HK-2 (cell line): ENCODE measurements at regions not wholly inside any gene's neighbourhood (a gene's known extent, or its start where the extent isn't known, plus 50 kb on each side); places are given as distances from the start of the nearest gene placed in this dataset.
"Not testable (repeated sequence)": the region's sequence is repeated elsewhere in the genome, so short reads cannot be mapped to it uniquely, and the experiment has no call there.

ENCODE experiments used
- DNase-seq: peaks from one replicate; pipeline ENCODE4 v3.0.0-alpha.2; 2018; ENCODE audit not compliant: unreplicated experiment

DNA sequence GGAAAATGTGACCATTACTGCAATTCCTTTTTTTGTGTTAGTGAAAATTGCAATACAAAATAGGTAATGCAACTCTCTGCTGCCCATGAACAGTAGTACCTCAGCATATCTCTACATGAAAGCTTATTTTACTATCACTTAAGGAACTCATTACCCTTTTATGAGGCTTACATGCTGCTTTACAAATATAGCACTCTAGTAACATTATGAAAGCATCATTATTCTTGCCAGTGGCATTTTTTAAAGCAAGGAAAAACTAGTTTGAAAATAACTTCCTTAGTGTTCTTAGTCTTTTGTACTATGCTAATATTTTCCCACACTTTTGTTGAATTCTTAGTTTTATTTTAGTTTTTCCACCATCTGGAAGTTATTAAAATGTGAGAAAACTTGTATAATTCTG, 797.3 kb upstream of the ARRDC3 start:
- DNase-seq, result no peak

DNA sequence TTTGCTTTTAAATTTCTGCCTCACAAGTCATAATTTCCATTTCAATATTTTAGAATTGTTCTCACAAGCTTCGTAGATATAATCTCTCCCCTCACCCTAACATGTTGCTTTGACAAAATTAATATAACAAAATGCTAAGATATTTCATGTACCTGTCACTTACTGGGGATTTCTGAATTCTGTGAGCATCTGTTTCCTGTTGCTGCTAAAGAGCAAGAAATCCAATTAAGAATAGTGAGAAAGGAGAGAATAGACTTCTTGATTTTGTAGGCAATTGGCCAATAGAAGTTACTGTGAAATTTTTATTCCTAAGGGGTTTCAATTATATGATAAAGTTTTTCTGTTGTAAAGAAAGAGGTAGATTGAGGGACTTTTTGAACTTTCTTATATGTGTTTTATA, 796.5 kb upstream of the ARRDC3 start:
- DNase-seq, result no peak

DNA sequence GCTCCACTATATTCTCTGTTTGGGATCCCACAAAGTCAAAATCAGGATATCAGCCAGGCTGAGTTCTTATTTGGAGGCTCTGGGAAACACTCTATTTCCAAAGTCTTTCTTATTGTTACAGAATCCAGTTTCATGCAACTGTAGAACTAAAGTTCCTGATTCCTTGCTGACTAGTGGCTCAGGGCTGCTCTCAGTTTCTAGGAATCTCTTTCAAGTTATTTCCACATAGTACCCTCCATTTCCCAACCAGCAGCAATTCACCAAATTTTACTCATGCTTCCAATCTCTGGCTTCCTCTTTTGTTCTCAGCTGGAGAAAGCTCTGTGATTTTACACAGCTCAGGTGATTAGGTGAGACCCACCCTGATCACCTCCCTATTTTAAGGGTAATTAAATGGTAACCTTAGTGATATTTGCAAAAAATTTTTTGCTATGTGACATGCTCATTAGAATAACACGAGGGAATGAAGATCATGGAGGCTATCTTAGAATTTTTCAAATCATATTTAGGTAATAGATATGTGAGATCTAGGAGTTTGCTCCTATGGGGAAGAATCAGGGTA, 794.9 kb upstream of the ARRDC3 start:
- DNase-seq, result no peak

DNA sequence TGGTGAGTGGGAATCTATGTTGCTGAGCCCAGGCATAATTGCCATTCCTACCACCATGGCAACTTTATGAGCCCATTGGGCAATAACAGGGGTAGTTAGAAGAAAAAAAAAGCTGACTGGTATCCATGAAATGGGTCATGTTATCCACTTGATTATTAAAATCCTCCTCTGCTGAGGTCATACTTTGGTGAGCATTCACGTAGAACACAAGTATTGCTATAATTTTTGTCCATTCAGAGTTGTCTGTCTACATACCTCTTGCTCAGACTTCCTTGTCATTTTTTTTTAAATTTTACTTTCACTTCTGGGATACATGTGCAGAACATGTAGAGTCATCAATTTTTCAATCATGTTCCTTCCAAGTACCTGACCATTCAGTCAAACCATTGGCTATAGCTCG, 780.8 kb upstream of the ARRDC3 start:
- DNase-seq, result no peak

DNA sequence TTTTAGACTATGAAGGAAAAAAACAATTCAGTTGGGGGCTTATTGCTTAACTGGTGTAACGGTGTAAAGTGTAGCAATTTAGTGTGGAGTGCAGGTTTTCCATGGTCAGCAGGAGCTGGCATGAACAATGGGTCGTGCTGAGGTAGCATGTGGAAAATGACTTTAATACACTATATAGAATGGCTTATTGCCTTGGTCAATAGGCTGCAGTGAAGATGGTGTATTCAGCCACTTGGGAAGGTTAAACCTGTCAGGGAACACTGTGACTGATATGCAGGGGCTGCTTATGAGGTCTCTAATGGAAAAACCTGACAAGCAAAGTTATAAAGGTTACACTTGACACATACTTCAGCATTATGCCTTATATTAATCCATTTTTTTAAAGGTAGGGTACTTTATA, 764.7 kb upstream of the ARRDC3 start:
- DNase-seq, result no peak

DNA sequence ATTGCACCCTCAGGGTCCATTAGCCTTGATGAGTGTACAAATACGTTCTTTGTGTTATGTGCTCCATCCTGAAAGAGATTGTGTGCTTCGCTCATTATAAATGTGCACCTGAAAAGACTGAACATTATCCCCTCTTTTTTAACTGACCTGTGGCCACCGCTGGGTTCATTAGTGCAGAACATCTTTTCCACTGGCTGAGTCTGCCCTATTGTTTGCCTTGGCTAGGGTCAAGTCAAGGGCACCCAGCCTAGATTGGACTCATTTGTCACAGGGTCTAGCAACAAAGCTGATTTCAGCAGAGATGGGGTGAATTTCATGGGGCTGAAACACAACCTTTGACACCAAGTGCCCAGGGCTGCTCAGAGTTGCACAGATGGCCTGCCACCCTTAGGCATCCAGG, 764.1 kb upstream of the ARRDC3 start:
- no peak for DNase-seq

DNA sequence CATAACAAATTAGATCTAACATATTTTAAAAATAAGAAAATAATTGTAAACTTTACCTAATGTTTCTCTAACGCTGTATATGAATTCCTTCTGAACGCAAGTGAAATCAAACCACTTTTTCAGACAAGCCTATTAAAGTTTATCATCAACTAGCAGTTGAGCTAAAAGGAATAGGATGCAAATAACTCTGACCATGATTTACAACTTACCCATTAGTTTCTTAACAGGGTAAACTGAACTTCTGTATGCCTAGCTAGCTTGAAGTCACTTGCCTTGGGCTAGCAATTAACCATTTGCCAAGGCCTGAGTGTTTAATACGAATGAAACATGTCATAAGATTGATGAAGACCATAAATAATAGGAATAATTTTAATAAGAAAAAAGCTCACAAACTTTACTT, 762.7 kb upstream of the ARRDC3 start:
- DNase-seq, result no peak

DNA sequence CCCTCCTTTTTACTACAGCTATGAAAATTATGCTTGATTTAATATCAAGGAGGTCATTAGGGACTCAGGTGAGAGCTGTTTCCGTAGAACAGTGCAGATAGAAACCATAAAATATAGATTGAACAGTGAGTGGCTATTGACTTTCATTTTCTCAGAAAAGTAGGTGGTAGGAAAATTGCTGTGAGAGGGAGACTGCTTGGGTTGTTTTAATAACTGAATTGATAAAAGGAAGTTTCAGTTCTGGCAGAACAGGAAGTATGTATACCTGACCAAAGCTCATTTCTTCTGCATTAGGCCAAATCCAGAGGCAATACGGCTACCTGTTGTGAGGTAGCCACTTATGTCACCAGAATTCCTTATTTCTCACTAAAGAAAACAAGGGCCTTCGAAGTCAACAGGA, 761.7 kb upstream of the ARRDC3 start:
- DNase-seq, result no peak

DNA sequence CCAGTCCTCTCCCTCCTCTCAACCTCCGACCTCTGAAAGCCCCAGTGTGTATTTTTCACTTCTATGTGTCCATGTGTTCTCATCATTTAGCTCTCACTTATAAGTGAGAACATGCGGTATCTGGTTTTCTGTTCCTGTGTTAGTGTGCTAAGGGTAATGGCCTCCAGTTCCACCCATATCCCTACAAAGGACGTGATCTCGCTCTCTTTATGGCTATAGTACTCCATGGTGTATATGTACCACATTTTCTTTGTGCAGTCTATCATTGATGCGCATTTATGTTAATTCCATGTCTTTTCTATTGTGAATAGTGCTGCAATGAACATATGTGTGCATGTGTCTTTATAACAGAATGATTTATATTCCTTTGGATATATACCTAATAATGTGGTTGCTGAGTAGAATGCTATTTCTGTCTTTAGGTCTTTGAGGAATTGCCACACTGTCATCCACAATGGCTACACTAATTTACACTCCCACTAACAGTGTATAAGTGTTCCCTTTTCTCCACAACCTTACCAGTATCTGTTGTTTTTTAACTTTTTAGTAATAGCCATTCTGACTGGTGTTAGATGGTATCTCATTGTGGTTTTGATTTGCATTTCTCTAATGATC, 749.3 kb upstream of the ARRDC3 start:
- not testable (repeated sequence) for DNase-seq

DNA sequence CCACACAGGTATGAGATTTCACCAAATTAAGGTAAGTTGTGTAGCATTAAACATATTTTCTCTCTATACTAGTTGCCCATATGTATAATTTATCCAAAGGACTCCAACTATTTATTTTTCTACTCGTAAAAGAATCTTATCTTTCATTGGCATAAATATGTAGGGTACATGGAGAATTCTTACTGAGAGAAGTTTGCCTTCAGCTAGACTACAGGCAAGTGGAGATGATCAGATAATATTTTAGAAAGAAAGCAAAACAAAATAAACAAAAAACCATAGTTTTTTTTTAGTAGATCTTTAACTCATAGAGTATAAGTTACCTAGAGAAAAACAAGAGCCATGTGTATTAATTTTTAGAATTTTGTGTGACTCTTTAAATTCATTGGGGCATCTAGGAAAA, 743.1 kb upstream of the ARRDC3 start:
- DNase-seq, result no peak

DNA sequence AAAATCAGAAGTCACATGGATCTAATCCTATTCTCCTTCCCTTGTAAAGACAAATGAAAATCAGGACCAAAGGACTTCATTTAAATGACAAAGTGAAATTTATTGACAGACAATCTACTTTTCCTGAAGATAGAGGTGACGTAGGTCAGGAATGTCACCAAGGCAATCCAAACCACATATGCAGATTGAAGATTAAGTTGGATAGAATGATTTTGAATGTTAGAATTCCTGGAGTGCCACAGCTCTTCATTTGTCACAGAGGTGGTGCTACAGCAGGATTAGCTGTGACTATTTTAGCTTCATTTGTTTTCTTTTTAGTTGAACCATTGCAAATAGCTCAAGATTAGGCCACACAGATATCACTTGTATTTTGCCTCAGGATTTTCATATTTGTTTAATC, 736.0 kb upstream of the ARRDC3 start:
- no peak for DNase-seq

DNA sequence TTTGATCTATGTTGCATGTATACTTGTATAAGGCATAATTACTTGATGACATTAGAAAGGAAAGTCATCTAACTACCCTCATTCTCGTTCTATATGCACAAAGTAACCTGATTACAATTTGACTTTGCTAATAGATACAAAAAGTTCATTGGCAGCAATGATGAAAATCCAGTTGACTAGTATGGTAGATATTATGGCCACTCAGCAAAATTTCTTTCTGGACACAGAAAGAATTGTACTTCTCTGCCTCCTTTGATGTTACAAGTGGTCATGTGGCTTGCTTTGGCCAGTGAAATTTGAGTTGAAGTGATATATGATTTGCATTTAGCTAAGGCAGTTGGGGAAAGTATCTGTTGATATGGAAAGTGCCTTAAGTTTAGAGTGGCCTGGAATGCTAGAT, 723.7 kb upstream of the ARRDC3 start:
- no peak for DNase-seq

DNA sequence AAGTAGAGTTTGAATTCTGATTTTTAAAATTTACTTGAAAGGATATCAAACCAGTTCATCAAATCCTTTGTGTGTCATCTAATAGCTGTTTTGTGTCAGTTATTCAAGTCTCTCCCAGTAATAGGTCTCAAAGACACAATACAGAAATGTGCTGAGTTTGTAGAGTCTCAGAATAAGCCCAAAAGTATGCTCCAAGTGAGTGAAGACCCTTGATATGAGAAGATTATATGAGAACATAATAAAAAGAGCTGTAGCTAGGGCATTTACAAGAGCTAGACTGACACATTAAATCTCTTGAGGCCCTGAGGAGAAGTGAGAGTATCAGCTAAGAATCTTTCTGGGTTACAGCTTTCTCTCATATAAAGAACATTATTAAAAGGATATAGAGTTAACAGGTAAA, 721.0 kb upstream of the ARRDC3 start:
- DNase-seq, result no peak

DNA sequence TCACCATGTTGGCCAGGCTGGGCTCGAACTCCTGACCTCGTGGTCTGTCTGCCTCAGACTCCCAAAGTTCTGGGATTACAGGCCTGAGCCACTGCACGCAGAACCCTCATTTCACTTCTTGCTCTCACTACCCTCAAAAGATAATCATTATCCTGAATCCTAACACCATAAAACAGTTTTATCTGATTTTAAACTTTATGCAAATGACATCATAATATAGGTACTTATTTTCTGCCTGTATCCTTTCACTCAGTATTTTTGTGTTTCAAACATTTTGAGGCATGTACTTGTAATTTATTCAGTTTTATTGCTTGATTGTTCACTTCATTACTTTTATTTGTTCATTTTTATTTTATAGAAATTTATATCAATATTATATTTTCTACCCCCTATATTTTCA, 719.2 kb upstream of the ARRDC3 start:
- no peak for DNase-seq

DNA sequence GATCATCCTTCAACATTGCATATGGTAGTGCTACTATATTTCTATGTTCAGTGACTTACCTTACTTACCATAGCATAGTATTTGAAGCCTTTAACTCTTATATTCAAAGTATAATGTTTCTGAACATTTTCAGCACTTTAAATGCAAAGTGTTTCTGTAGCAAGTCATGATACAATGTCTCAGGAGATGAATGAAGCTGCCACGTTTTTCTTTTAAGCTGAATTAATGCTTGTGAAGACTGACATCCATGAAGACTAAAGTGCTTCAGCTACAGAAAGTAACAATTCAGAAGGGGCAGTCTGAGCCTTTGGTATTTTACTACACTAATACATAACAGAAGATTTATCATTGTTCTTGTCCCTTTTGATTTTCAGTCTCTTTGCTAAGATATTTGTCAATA, 709.1 kb upstream of the ARRDC3 start:
- DNase-seq, result no peak

DNA sequence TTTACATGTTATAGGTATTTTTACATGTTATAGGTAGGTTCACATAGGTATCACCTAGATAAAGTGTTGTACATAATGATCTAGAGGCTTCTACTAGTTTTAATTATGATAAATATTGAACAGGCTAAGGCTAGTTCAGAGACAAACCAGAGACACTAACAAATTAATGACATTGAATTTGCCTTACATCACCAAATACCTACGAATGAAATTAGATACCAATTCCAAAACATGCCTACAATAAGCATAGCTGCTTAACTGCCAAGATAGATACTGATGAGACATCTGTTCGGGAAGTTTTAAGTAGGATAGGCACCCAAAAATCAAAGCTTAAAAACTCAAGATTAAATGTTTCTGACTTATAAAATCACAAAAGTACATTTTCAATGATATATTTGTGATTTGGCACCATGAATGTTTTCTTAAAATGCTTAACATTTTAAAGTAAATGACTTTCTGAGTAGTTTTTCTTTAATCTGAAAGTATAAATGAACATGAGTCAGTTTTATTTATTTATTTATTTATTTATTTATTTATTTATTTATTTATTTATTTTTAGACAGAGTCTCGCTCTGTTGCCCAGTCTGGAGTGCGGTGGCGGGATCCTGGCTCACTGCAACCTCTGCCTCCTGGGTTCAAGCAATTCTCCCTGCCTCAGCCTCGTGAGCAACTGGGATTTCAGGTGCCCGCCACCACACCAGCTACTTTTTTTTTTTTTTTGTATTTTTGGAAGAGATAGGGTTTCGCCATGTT, 703.1 kb upstream of the ARRDC3 start:
- DNase-seq, result no peak

DNA sequence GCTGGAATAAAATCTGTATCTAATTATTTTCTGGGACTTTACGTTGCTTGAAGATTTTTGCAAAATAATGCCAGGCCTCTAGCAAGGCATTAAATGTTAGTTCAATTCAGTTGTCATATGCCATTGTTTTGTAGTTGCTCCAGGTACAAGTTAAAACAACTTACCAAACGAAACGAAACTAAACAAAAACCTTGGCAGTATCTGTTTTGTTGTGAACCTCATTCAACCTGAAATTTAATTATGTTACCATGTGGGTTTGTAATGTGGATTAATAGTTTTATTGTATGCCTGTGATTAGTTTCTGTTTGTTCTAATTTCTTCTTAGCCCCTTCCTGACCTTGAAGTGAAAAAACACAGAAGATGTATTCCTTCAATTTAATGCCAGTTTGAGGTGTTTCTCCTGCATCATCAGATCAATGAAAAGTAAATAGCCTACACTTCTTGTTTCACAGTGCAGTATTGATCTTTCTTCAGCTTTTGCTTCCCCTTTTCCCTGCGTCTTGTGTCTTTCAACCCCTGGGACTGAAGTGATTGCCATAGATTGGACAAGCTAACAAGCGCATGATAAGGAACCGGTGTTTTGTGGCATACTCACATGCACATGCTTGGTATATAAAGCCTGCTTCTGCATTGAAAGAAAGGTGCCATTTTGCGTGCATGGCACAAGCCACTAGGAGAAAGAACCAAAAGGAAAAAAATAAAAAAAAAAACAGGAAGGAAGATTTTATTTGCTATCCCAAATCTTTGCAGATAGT, 699.0 kb upstream of the ARRDC3 start:
- DNase-seq, result no peak

DNA sequence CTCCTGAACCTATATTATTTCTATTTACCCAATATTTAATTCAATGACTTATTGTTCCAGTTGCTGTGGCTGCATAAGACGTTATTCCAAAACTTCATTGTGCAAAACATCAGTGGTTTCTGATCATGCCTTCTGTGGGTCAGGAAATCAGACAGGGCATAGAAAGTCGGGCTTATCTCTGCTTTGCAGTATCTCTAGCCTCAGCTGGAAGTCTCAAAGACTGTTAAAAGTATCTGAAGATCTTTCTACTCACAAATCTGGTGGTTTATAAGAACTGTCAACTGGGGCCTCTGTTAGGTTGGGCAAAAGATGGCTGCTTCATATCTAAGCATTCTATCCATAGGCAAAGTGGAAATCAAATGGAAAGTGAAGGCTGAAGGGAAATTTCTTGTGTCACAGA, 687.7 kb upstream of the ARRDC3 start:
- DNase-seq, result no peak

DNA sequence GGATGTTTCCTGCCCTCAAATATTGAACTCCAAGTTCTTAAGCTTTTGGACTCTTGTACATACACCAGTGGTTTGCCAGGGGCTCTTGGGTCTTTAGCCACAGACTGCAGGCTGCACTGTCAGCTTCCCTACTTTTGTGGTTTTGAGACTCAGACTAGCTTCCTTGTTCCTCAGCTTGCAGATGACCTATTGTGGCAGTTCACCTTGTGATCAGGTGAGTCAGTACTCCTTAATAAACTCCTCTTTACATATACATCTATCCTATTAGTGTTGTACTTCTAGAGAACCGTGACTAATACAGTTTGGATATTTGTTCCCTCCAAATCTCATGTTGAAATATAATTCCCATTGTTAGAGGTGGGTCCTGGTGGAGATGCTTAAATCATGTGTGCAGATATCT, 681.9 kb upstream of the ARRDC3 start:
- no peak for DNase-seq

DNA sequence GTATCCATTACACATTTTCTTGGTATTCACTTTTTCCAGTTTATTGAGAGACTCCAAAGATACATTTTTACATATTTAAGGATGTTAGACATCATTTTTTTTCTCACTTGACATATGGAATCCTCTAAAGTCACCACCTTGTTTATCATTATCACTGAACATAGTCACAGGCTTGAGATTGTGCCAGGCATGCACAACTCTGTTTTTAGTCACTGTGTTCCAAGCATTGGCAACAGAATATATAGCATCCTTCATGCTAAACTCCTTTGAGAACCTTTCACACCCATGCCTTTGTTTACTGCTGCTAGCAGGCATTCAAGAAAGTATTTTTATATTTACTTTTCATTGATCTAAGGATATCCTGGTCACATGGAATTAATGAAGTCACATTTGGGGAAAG, 668.6 kb upstream of the ARRDC3 start:
- no peak for DNase-seq

DNA sequence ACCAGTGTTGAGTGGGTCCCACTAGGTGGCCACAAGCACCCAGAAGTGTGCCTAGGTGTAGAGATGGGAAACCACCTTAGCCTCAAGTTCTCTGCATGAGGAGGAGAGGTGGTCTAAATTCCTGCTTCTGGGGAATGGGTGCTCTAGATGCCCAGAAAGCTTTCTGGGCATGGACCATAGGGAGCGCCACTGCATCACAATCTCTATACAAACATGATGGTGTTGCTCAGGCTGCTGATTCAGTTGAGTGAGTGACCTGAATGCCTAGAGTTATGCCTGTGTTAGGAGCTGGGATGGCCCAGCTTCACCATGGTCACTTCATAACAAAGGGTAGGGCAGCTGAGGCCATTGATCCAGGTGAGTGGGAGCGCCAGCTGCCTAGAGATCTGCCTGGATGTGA, 667.9 kb upstream of the ARRDC3 start:
- DNase-seq, result no peak

DNA sequence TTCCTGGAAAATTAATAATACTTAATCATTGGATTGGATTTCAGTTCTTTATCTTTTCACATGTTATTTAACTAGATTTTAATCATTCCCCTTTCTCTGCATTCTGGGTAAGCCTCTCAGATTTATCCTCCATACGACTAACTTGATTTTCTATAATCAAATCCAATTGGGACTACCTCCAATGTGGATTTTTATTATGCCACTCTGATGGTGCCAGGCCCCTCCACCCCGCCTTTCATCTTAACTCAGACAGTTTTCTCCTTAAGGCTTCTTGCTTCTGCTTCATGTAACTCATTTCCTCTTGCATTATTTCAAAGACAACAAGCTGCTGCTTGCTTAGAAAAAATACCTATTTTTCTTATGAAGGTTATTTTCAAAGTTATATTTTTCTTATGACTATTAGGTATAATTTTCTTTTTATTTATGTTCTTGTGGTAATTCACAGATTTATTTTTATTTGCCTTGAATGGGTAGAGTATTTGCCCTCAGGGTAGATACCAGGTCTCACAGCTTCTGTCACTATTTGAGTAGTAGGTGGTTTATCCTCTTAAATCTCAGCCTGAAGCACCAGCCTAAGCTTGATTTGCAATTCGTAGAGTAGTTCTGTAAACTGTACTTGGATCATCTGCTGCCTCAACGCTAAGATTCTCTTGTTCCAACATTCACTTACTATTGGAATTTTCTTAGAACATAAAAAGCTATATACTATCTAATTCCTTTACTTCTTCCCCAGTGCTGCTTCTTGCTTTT, 659.0 kb upstream of the ARRDC3 start:
- no peak for DNase-seq
